GM19468 (cell line): ENCODE measurements at regions not wholly inside any gene's neighbourhood (a gene's known extent, or its start where the extent isn't known, plus 50 kb on each side); places are given as distances from the start of the nearest gene placed in this dataset.

Source experiments
- ATAC-seq: cut with Tn5 transposase; IDR thresholded peaks from one replicate; pipeline ENCODE4 v1.9.1; 2021; ENCODE audit warnings: mild to moderate bottlenecking, moderate library complexity, moderate number of reproducible peaks; ENCODE audit not compliant: unreplicated experiment; ENCODE audit errors: extremely low read depth

GRCh38 chrX:39600222-39600621 is 497.5 kb downstream of the BCOR start:
- no peak for ATAC-seq

- no peak for ATAC-seq
These were observed 496.3 kb downstream of the BCOR start for GRCh38 chrX:39601231-39602177.

- no peak for ATAC-seq
These were observed 495.6 kb downstream of the BCOR start for GRCh38 chrX:39602195-39602594.

GRCh38 chrX:39603230-39603629 is 494.5 kb downstream of the BCOR start:
- ATAC-seq, result no peak

GRCh38 chrX:39605183-39605582 is 492.6 kb downstream of the BCOR start:
- ATAC-seq, result no peak

GRCh38 chrX:39605866-39606265 is 491.9 kb downstream of the BCOR start:
- ATAC-seq, result no peak

- no peak for ATAC-seq
These were observed 487.8 kb downstream of the BCOR start for GRCh38 chrX:39609941-39610340.

GRCh38 chrX:39611468-39611867 is 486.3 kb downstream of the BCOR start:
- ATAC-seq, result no peak

- ATAC-seq, result no peak
These were observed 484.2 kb downstream of the BCOR start for GRCh38 chrX:39613482-39613995.

- ATAC-seq, result no peak
These were observed 483.6 kb downstream of the BCOR start for GRCh38 chrX:39613997-39614679.

- ATAC-seq, result no peak
These were observed 483.1 kb downstream of the BCOR start for GRCh38 chrX:39614680-39614998.

GRCh38 chrX:39616098-39616729 is 481.5 kb downstream of the BCOR start:
- ATAC-seq, result no peak

- ATAC-seq, result no peak
These were observed 481.0 kb downstream of the BCOR start for GRCh38 chrX:39616731-39617130.

- ATAC-seq, result no peak
These were observed 479.6 kb downstream of the BCOR start for GRCh38 chrX:39618178-39618577.

- no peak for ATAC-seq
These were observed 478.4 kb downstream of the BCOR start for GRCh38 chrX:39619182-39620009.

- no peak for ATAC-seq
These were observed 473.6 kb downstream of the BCOR start for GRCh38 chrX:39624166-39624565.

GRCh38 chrX:39625810-39626209 is 471.9 kb downstream of the BCOR start:
- ATAC-seq, result no peak

GRCh38 chrX:39626749-39627148 is 471.0 kb downstream of the BCOR start:
- no peak for ATAC-seq

- ATAC-seq, result no peak
These were observed 470.5 kb downstream of the BCOR start for GRCh38 chrX:39627257-39627656.

GRCh38 chrX:39629001-39629400 is 468.8 kb downstream of the BCOR start:
- no peak for ATAC-seq
